ENCODE measurements at regions not wholly inside any gene's neighbourhood (a gene's known extent, or its start where the extent isn't known, plus 50 kb on each side); places are given as distances from the start of the nearest gene placed in this dataset.

- no peak for TF ChIP-seq TAF1 (IDR thresholded peaks at IDR 0.05; ENCODE audit: low read depth)
- TF ChIP-seq RAD21 (IDR thresholded peaks at IDR 0.05; ENCODE audit: low read depth): peak; percentile 26; the same call in 1 of the 2 replicates
Observed at GRCh38 chr1:70896224-70896623, 151.4 kb downstream of the PTGER3 start.

GRCh38 chr1:70897273-70897672 lies 150.3 kb downstream of the PTGER3 start:
- no peak for TF ChIP-seq TCF12 (IDR thresholded peaks at IDR 0.05; ENCODE audit: low read depth)
- TF ChIP-seq REST (IDR thresholded peaks at IDR 0.05; ENCODE audit: low read depth): no peak
- no peak for TF ChIP-seq CREB1 (IDR thresholded peaks at IDR 0.05; ENCODE audit: low read depth)
- no peak for TF ChIP-seq TEAD4 (IDR thresholded peaks at IDR 0.05)
- TF ChIP-seq RAD21 (IDR thresholded peaks at IDR 0.05; ENCODE audit: low read depth): no peak
- TF ChIP-seq FOXM1 (IDR thresholded peaks at IDR 0.05; ENCODE audit: borderline replicate concordance, low read depth): no peak
- TF ChIP-seq USF1 (IDR thresholded peaks at IDR 0.05): no peak
- no peak for TF ChIP-seq NFIC (IDR thresholded peaks at IDR 0.05)
- TF ChIP-seq YY1 (IDR thresholded peaks at IDR 0.05; ENCODE audit: low read depth): no peak
- no peak for TF ChIP-seq EGR1 (IDR thresholded peaks at IDR 0.05)
- TF ChIP-seq TAF1 (IDR thresholded peaks at IDR 0.05; ENCODE audit: low read depth): no peak

- TF ChIP-seq TAF1 (IDR thresholded peaks at IDR 0.05; ENCODE audit: low read depth) (no peak), EP300 (IDR thresholded peaks at IDR 0.05; ENCODE audit: borderline replicate concordance) (no peak), ZBTB7A (IDR thresholded peaks at IDR 0.05; ENCODE audit: low read depth) (no peak), TEAD4 (IDR thresholded peaks at IDR 0.05) (no peak), CEBPB (IDR thresholded peaks at IDR 0.05) (no peak), CREB1 (IDR thresholded peaks at IDR 0.05; ENCODE audit: low read depth) (no peak), FOXM1 (IDR thresholded peaks at IDR 0.05; ENCODE audit: borderline replicate concordance, low read depth) (no peak), RAD21 (IDR thresholded peaks at IDR 0.05; ENCODE audit: low read depth) (no peak), TCF12 (IDR thresholded peaks at IDR 0.05; ENCODE audit: low read depth) (no peak), NFIC (IDR thresholded peaks at IDR 0.05) (no peak)
Observed at GRCh38 chr1:70899735-70900134, 147.9 kb downstream of the PTGER3 start.

GRCh38 chr1:70902211-70902610 lies 145.4 kb downstream of the PTGER3 start:
- TF ChIP-seq CEBPB (IDR thresholded peaks at IDR 0.05) (no peak), TEAD4 (IDR thresholded peaks at IDR 0.05) (no peak), NFIC (IDR thresholded peaks at IDR 0.05) (no peak), TAF1 (IDR thresholded peaks at IDR 0.05; ENCODE audit: low read depth) (no peak), USF1 (IDR thresholded peaks at IDR 0.05) (no peak), TCF12 (IDR thresholded peaks at IDR 0.05; ENCODE audit: low read depth) (no peak), FOXM1 (IDR thresholded peaks at IDR 0.05; ENCODE audit: borderline replicate concordance, low read depth) (no peak), REST (IDR thresholded peaks at IDR 0.05; ENCODE audit: low read depth) (no peak), MAX (IDR thresholded peaks at IDR 0.05) (no peak), CREB1 (IDR thresholded peaks at IDR 0.05; ENCODE audit: low read depth) (no peak), YY1 (IDR thresholded peaks at IDR 0.05; ENCODE audit: low read depth) (no peak), RAD21 (IDR thresholded peaks at IDR 0.05; ENCODE audit: low read depth) (no peak), EGR1 (IDR thresholded peaks at IDR 0.05) (no peak), ZBTB7A (IDR thresholded peaks at IDR 0.05; ENCODE audit: low read depth) (no peak), EP300 (IDR thresholded peaks at IDR 0.05; ENCODE audit: borderline replicate concordance) (no peak)

- TF ChIP-seq ZBTB7A (IDR thresholded peaks at IDR 0.05; ENCODE audit: low read depth) (no peak), MAX (IDR thresholded peaks at IDR 0.05) (no peak), EGR1 (IDR thresholded peaks at IDR 0.05) (no peak), CREB1 (IDR thresholded peaks at IDR 0.05; ENCODE audit: low read depth) (no peak), TEAD4 (IDR thresholded peaks at IDR 0.05) (no peak), REST (IDR thresholded peaks at IDR 0.05; ENCODE audit: low read depth) (no peak), CEBPB (IDR thresholded peaks at IDR 0.05) (no peak), RAD21 (IDR thresholded peaks at IDR 0.05; ENCODE audit: low read depth) (no peak), USF1 (IDR thresholded peaks at IDR 0.05) (no peak)
Observed at GRCh38 chr1:70906800-70907199, 140.8 kb downstream of the PTGER3 start.
